ENCODE measurements at regions not wholly inside any gene's neighbourhood (a gene's known extent, or its start where the extent isn't known, plus 50 kb on each side); places are given as distances from the start of the nearest gene placed in this dataset.

DNA sequence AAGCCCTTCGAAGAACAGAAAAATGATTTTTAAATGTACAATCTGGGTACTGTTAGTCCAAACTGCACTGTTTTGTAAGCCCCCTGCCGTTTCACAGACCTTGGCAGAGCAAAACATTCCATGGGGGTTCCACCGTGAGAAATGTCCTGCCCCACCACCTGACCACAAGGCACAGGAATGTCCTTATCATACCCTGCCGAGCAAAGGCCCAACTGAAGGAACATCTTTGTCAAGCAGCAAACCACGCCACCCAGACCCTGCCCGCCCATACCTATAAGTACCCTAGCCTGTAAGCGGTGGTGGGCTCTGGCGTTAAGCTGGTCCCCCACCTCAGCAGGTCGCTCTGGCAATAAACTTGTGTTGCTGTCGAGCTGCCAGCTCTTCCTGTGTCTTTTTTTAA is 181.6 kb upstream of the PZP start:
- TF ChIP-seq CTCF (IDR thresholded peaks at IDR 0.05; ENCODE audit: low read depth, low read length): no peak
- no peak for TF ChIP-seq EZH2phosphoT487 (IDR thresholded peaks at IDR 0.05; ENCODE audit: low read depth)
